ENCODE measurements at regions not wholly inside any gene's neighbourhood (a gene's known extent, or its start where the extent isn't known, plus 50 kb on each side); places are given as distances from the start of the nearest gene placed in this dataset.

DNA sequence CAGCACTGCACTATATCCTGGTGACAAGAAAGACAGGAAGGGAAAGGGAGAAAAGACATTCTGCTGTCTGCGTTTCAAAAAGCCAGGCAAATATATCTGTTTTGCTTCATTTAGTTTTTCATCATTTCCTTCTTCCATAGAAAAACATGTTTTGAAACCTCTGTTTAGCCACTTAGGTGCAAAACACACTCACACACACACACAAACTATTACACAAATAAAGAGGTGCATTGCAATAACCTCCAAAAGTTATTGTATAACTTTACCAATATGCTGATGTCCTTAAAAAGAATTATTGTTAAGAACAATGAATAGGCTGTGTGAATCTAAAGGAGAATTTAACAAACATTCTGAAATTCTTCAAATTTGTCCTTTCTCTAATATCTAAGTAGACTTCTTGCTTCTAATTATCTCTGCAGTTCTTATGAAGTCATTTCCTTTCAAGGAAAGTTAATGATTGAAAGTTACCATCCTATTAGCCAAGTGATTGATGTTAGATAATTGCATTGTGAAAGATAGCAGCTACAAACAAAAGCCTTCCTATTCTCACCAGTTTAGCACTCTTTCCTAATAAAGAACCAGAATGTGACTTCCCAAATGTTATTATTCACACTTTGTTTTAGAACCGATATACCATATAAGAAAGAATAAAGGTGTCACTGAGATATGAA, 516.7 kb downstream of the KCNJ3 start:
- Histone ChIP-seq H3K36me3 (ENCODE audit: control insufficient read depth, insufficient read depth, low read length) (no peaks in the 10 kb centered on the region), H3K4me3 (replicated peaks; ENCODE audit: low read depth, low read length) (no peak overlapping the region), H3K27me3 (replicated peaks; ENCODE audit: control insufficient read depth, insufficient read depth, low read length) (no peaks in the 10 kb centered on the region)
- DNase-seq (ENCODE audit: extremely low read depth, insufficient read length): no peak
- TF ChIP-seq, protein P1, sequence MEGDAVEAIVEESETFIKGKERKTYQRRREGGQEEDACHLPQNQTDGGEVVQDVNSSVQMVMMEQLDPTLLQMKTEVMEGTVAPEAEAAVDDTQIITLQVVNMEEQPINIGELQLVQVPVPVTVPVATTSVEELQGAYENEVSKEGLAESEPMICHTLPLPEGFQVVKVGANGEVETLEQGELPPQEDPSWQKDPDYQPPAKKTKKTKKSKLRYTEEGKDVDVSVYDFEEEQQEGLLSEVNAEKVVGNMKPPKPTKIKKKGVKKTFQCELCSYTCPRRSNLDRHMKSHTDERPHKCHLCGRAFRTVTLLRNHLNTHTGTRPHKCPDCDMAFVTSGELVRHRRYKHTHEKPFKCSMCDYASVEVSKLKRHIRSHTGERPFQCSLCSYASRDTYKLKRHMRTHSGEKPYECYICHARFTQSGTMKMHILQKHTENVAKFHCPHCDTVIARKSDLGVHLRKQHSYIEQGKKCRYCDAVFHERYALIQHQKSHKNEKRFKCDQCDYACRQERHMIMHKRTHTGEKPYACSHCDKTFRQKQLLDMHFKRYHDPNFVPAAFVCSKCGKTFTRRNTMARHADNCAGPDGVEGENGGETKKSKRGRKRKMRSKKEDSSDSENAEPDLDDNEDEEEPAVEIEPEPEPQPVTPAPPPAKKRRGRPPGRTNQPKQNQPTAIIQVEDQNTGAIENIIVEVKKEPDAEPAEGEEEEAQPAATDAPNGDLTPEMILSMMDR (IDR thresholded peaks at IDR 0.05; ENCODE audit: insufficient read depth, low read length, poor library complexity, severe bottlenecking): no peak

- no peak for DNase-seq (ENCODE audit: extremely low read depth, insufficient read length)
- Histone ChIP-seq H3K27me3 (replicated peaks; ENCODE audit: control insufficient read depth, insufficient read depth, low read length) (no peaks in the 10 kb centered on the region), H3K36me3 (ENCODE audit: control insufficient read depth, insufficient read depth, low read length) (no peaks in the 10 kb centered on the region), H3K4me3 (replicated peaks; ENCODE audit: low read depth, low read length) (no peak overlapping the region)
- TF ChIP-seq, protein P1 (IDR thresholded peaks at IDR 0.05; ENCODE audit: insufficient read depth, low read length, poor library complexity, severe bottlenecking): no peak
Measured at GRCh38 chr2:155209696-155210450, 511.4 kb downstream of the KCNJ3 start.

DNA sequence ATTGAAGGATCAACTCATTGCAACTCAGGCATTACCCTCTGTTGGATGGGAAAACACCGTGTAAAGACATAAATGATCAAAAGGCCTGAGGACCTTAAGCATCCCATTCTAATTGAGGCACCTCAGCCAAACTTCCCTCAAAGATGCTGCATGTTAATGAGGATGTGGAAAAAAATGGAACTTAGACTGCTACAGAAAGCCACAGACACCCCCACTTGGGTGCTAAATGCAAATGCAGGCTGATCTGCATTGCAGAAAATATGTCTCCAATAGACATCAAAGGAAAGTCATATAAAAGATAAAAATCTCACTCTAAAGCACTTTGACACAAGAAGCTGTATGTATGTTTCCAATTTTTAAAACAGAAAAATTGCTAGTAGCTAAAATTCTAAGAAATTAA, 504.7 kb downstream of the KCNJ3 start:
- H3K4me3 ChIP-seq (replicated peaks; ENCODE audit: low read depth, low read length): no peak overlapping the region
- TF ChIP-seq, protein P1 (IDR thresholded peaks at IDR 0.05; ENCODE audit: insufficient read depth, low read length, poor library complexity, severe bottlenecking): peak; percentile 14
- no peak for DNase-seq (ENCODE audit: extremely low read depth, insufficient read length)
- no peaks in the 10 kb centered on the region for H3K36me3 ChIP-seq (ENCODE audit: control insufficient read depth, insufficient read depth, low read length)
- no peaks in the 10 kb centered on the region for H3K27me3 ChIP-seq (replicated peaks; ENCODE audit: control insufficient read depth, insufficient read depth, low read length)

- no peaks in the 10 kb centered on the region for H3K36me3 ChIP-seq (ENCODE audit: control insufficient read depth, insufficient read depth, low read length)
- no peak for DNase-seq (ENCODE audit: extremely low read depth, insufficient read length)
- no peak overlapping the region for H3K4me3 ChIP-seq (replicated peaks; ENCODE audit: low read depth, low read length)
- TF ChIP-seq, protein P1 (IDR thresholded peaks at IDR 0.05; ENCODE audit: insufficient read depth, low read length, poor library complexity, severe bottlenecking): no peak
- H3K27me3 ChIP-seq (replicated peaks; ENCODE audit: control insufficient read depth, insufficient read depth, low read length): no peaks in the 10 kb centered on the region
Measured at GRCh38 chr2:155200753-155201152, 502.3 kb downstream of the KCNJ3 start.

- no peak for DNase-seq (ENCODE audit: extremely low read depth, insufficient read length)
- no peak overlapping the region for H3K4me3 ChIP-seq (replicated peaks; ENCODE audit: low read depth, low read length)
- H3K27me3 ChIP-seq (replicated peaks; ENCODE audit: control insufficient read depth, insufficient read depth, low read length): no peaks in the 10 kb centered on the region
- TF ChIP-seq, protein P1 (IDR thresholded peaks at IDR 0.05; ENCODE audit: insufficient read depth, low read length, poor library complexity, severe bottlenecking): no peak
- no peaks in the 10 kb centered on the region for H3K36me3 ChIP-seq (ENCODE audit: control insufficient read depth, insufficient read depth, low read length)
Measured at GRCh38 chr2:155190342-155190741, 491.8 kb downstream of the KCNJ3 start.
